OCI-LY3 (cell line): ENCODE measurements at regions not wholly inside any gene's neighbourhood (a gene's known extent, or its start where the extent isn't known, plus 50 kb on each side); places are given as distances from the start of the nearest gene placed in this dataset.
"Not testable (repeated sequence)": the region's sequence is repeated elsewhere in the genome, so short reads cannot be mapped to it uniquely, and the experiment has no call there.

ENCODE experiments used
- H2AFZ ChIP-seq: fragments of 200-600, 300-600 bp; shearing (Covaris generic); 2 replicates; pipeline ENCODE4 v1.6.0; 2014; ENCODE audit warnings: antibody characterized with exemption, low read depth, low read length
- H3K27ac ChIP-seq: fragments of 200-600, 300-600 bp; sonication (generic); 2 replicates; pipeline ENCODE4 v1.5.1; 2014; ENCODE audit warnings: mild to moderate bottlenecking, low read length, moderate library complexity, mixed read lengths
- H3K27me3 ChIP-seq: fragments of 200-600, 300-600 bp; sonication (generic); 2 replicates; pipeline ENCODE4 v1.6.1; 2014; ENCODE audit warnings: low read depth, low read length, mixed read lengths
- H3K36me3 ChIP-seq: fragments of 200-600, 300-600 bp; sonication (generic); replicated peaks from 2 replicates; pipeline ENCODE3; 2014; ENCODE audit warnings: low read depth, low read length, mixed read lengths
- H3K4me1 ChIP-seq: fragments of 300-600, 200-600 bp; sonication (generic); 2 replicates; pipeline ENCODE4 v1.6.1; 2014; ENCODE audit warnings: low read length, mixed read lengths
- H3K4me2 ChIP-seq: fragments of 200-600, 300-600 bp; sonication (generic); 2 replicates; pipeline ENCODE4 v1.6.1; 2014; ENCODE audit warnings: low read length, mixed read lengths
- H3K4me3 ChIP-seq: fragments of 300-600, 200-600 bp; sonication (generic); 2 replicates; pipeline ENCODE4 v1.5.1; 2014; ENCODE audit warnings: antibody characterized with exemption, mild to moderate bottlenecking, low read length, moderate library complexity
- H3K79me2 ChIP-seq: fragments of 300-600, 200-600 bp; shearing (Covaris generic); 2 replicates; pipeline ENCODE4 v1.6.1; 2014; ENCODE audit warnings: mild to moderate bottlenecking, low read length, mixed read lengths
- H3K9ac ChIP-seq: fragments of 300-600, 200-600 bp; shearing (Covaris generic); 2 replicates; pipeline ENCODE4 v1.6.0; 2014; ENCODE audit warnings: mild to moderate bottlenecking, low read length, moderate library complexity
- H3K9me3 ChIP-seq: fragments of 200-600, 300-600 bp; shearing (Covaris generic); 2 replicates; pipeline ENCODE4 v1.6.1; 2014; ENCODE audit warnings: low read length, mixed read lengths; ENCODE audit not compliant: insufficient read depth
- H4K20me1 ChIP-seq: fragments of 200-600, 300-600 bp; sonication (generic); 2 replicates; pipeline ENCODE4 v1.6.1; 2016; ENCODE audit warnings: low read length, mixed read lengths; ENCODE audit not compliant: insufficient read depth
- CTCF ChIP-seq: fragments of 200-600, 300-600 bp; sonication (generic); IDR thresholded peaks from 2 replicates; pipeline ENCODE4 v1.5.1; 2014; ENCODE audit warnings: antibody characterized with exemption, low read length, low read depth
- EZH2phosphoT487 ChIP-seq: fragments of 200-600 bp; shearing (Covaris generic); IDR thresholded peaks from 2 replicates; pipeline ENCODE4 v1.6.1; 2018; ENCODE audit warnings: antibody characterized with exemption, mixed run types, low read depth

- H3K4me2 ChIP-seq = peak overlapping the region; percentile 80
- H3K27me3 ChIP-seq = no peaks in the 10 kb centered on the region
- H3K79me2 ChIP-seq = peaks cover 63% of the 10 kb centered on the region
- peaks cover 30% of the 10 kb centered on the region for H4K20me1 ChIP-seq
- peaks cover 7% of the 10 kb centered on the region for H3K36me3 ChIP-seq
- TF ChIP-seq CTCF (no peak), EZH2phosphoT487 (no peak)
- peaks cover 69% of the 10 kb centered on the region for H3K4me1 ChIP-seq
- no peak overlapping the region for H3K4me3 ChIP-seq
- no peak overlapping the region for H3K9ac ChIP-seq
- no peak overlapping the region for H3K27ac ChIP-seq
- H3K9me3 ChIP-seq = no peaks in the 10 kb centered on the region
- H2AFZ ChIP-seq = no peak overlapping the region
Observed at GRCh38 chr9:110130791-110131416, 77.1 kb downstream of the C9orf152 start.

GRCh38 chr9:110131499-110131898, 76.5 kb downstream of the C9orf152 start:
- H3K9ac ChIP-seq = no peak overlapping the region
- H3K4me1 ChIP-seq = peaks cover 63% of the 10 kb centered on the region
- peaks cover 25% of the 10 kb centered on the region for H4K20me1 ChIP-seq
- H3K79me2 ChIP-seq = peaks cover 59% of the 10 kb centered on the region
- H3K4me2 ChIP-seq = peak overlapping the region; percentile 21
- TF ChIP-seq CTCF = no peak
- TF ChIP-seq EZH2phosphoT487 = no peak
- peaks cover 12% of the 10 kb centered on the region for H3K36me3 ChIP-seq
- H3K9me3 ChIP-seq = no peaks in the 10 kb centered on the region
- no peaks in the 10 kb centered on the region for H3K27me3 ChIP-seq
- H2AFZ ChIP-seq = no peak overlapping the region
- no peak overlapping the region for H3K4me3 ChIP-seq
- H3K27ac ChIP-seq = no peak overlapping the region

- not testable (repeated sequence) for H3K4me3 ChIP-seq, H3K9me3 ChIP-seq, H3K4me2 ChIP-seq, H3K27ac ChIP-seq, H3K9ac ChIP-seq, H2AFZ ChIP-seq, H3K27me3 ChIP-seq
- Histone ChIP-seq H3K36me3 (peaks cover 20% of the 10 kb centered on the region), H3K4me1 (peaks cover 69% of the 10 kb centered on the region), H4K20me1 (peaks cover 29% of the 10 kb centered on the region), H3K79me2 (peaks cover 58% of the 10 kb centered on the region)
Observed at GRCh38 chr9:110132531-110132930, 75.4 kb downstream of the C9orf152 start.

- H3K4me3 ChIP-seq = no peak overlapping the region
- H3K36me3 ChIP-seq = peaks cover 25% of the 10 kb centered on the region
- no peak overlapping the region for H2AFZ ChIP-seq
- H3K79me2 ChIP-seq = peaks cover 58% of the 10 kb centered on the region
- H3K4me2 ChIP-seq = no peak overlapping the region
- TF ChIP-seq EZH2phosphoT487 = no peak
- no peak for TF ChIP-seq CTCF
- no peak overlapping the region for H3K27ac ChIP-seq
- H3K4me1 ChIP-seq = peaks cover 73% of the 10 kb centered on the region
- no peak overlapping the region for H3K9ac ChIP-seq
- H4K20me1 ChIP-seq = peaks cover 32% of the 10 kb centered on the region
- H3K9me3 ChIP-seq = no peaks in the 10 kb centered on the region
- H3K27me3 ChIP-seq = no peaks in the 10 kb centered on the region
Observed at GRCh38 chr9:110133059-110133458, 74.9 kb downstream of the C9orf152 start.
